ENCODE measurements at regions not wholly inside any gene's neighbourhood (a gene's known extent, or its start where the extent isn't known, plus 50 kb on each side); places are given as distances from the start of the nearest gene placed in this dataset.

DNA sequence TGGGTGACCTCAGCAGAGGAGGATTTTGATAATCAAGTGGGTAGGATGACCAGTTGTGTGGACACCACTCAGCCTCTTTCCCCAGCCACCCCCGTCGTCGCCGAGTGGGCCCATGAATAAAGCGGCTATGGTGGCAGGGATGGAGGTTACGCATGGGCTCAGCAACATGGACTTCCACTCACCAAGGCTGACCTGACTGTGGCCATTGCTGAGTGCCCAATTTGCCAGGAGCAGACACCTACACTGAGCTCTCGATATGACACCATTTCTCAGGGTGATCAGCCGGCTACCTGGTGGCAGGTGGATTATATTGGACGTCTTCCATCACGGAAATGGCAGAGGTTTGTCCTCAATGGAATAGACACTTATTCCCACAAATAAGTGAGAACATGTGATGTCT is 361.3 kb downstream of the KLHL4 start:
- H3K27me3 Mint-ChIP-seq = no peaks in the 10 kb centered on the region
- TF ChIP-seq, protein P1, sequence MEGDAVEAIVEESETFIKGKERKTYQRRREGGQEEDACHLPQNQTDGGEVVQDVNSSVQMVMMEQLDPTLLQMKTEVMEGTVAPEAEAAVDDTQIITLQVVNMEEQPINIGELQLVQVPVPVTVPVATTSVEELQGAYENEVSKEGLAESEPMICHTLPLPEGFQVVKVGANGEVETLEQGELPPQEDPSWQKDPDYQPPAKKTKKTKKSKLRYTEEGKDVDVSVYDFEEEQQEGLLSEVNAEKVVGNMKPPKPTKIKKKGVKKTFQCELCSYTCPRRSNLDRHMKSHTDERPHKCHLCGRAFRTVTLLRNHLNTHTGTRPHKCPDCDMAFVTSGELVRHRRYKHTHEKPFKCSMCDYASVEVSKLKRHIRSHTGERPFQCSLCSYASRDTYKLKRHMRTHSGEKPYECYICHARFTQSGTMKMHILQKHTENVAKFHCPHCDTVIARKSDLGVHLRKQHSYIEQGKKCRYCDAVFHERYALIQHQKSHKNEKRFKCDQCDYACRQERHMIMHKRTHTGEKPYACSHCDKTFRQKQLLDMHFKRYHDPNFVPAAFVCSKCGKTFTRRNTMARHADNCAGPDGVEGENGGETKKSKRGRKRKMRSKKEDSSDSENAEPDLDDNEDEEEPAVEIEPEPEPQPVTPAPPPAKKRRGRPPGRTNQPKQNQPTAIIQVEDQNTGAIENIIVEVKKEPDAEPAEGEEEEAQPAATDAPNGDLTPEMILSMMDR (IDR thresholded peaks at IDR 0.05; ENCODE audit: unreplicated experiment) = no peak
- peaks cover 10% of the 10 kb centered on the region for H3K4me1 Mint-ChIP-seq (ENCODE audit: low read depth)
- H3K4me3 Mint-ChIP-seq (ENCODE audit: low read depth) = no peak overlapping the region
- peaks cover 13% of the 10 kb centered on the region for H3K9me3 Mint-ChIP-seq (ENCODE audit: low read depth)
- H3K36me3 Mint-ChIP-seq (ENCODE audit: insufficient read depth) = no peaks in the 10 kb centered on the region
- no peak for DNase-seq (ENCODE audit: low spot score, unreplicated experiment)
- no peak overlapping the region for H3K27ac Mint-ChIP-seq

DNA sequence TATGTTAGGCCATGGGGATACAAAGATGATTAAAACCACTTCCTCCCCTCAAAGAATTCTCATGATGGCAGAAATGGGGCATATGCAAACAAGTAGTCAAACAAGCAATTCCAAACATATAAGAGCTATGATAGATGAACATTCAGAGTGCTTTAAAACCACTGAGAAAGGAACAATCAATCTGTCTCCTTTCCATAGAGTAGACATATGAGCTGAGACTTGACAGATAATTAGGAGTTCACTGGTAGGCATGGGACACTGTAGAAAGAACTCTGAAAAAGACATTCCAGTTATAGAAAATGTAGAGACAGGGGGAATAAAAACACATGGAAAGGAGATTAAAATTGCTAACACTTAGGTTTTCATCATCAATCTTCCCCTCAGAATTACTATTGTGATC is 372.8 kb downstream of the KLHL4 start:
- Mint-ChIP-seq H3K4me1 (ENCODE audit: low read depth) (peaks cover 4% of the 10 kb centered on the region), H3K36me3 (ENCODE audit: insufficient read depth) (no peaks in the 10 kb centered on the region), H3K9me3 (ENCODE audit: low read depth) (no peaks in the 10 kb centered on the region), H3K4me3 (ENCODE audit: low read depth) (no peak overlapping the region), H3K27ac (no peak overlapping the region), H3K27me3 (no peaks in the 10 kb centered on the region)
- TF ChIP-seq, protein P1 (IDR thresholded peaks at IDR 0.05; ENCODE audit: unreplicated experiment) = no peak
- DNase-seq (ENCODE audit: low spot score, unreplicated experiment) = no peak

DNA sequence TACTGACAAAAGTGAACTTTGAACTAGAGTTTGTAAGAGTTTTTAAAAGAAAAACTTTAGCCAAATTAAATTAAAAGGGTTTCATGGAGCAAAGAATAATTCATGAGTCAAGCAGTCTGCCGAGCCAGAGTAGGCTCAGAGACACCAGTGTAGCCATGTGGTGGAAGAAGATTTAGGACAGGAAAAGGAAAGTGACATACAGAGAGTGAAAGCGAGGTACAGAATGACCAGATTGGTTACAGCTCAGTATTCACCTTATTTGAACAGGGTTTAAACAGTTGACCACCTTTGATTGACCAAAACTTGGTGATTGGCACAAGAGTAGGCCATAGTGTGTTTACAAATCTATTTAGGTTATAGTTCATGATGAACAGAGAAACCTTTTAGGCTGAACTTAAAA is 377.8 kb downstream of the KLHL4 start:
- no peaks in the 10 kb centered on the region for H3K9me3 Mint-ChIP-seq (ENCODE audit: low read depth)
- no peak overlapping the region for H3K4me3 Mint-ChIP-seq (ENCODE audit: low read depth)
- TF ChIP-seq, protein P1 (IDR thresholded peaks at IDR 0.05; ENCODE audit: unreplicated experiment) = no peak
- no peak for DNase-seq (ENCODE audit: low spot score, unreplicated experiment)
- H3K36me3 Mint-ChIP-seq (ENCODE audit: insufficient read depth) = no peaks in the 10 kb centered on the region
- H3K4me1 Mint-ChIP-seq (ENCODE audit: low read depth) = peaks cover 3% of the 10 kb centered on the region
- H3K27ac Mint-ChIP-seq = no peak overlapping the region
- H3K27me3 Mint-ChIP-seq = no peaks in the 10 kb centered on the region

DNA sequence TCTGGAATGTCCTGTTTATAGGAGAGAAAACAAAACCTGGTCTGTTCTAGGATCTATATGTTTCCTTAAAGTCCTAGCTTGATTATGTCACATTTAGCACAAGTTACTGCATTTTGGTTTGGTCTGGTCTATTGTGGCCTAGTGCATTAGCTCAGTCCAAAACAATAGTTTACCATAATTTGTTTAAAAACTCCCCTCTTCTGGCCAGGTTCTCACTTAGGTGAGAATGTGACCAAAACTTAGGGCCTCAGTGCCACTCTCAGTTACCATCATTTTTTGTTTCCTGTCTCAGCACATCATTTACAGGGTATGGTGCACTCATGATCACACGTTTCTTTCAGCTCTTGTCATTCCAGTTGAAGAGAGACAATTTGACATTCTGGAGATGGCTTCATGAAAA is 378.5 kb downstream of the KLHL4 start:
- H3K36me3 Mint-ChIP-seq (ENCODE audit: insufficient read depth) = no peaks in the 10 kb centered on the region
- H3K4me3 Mint-ChIP-seq (ENCODE audit: low read depth) = no peak overlapping the region
- H3K27ac Mint-ChIP-seq = no peak overlapping the region
- H3K4me1 Mint-ChIP-seq (ENCODE audit: low read depth) = peaks cover 2% of the 10 kb centered on the region
- peaks cover 1% of the 10 kb centered on the region for H3K9me3 Mint-ChIP-seq (ENCODE audit: low read depth)
- H3K27me3 Mint-ChIP-seq = no peaks in the 10 kb centered on the region
- TF ChIP-seq, protein P1 (IDR thresholded peaks at IDR 0.05; ENCODE audit: unreplicated experiment) = no peak
- no peak for DNase-seq (ENCODE audit: low spot score, unreplicated experiment)

DNA sequence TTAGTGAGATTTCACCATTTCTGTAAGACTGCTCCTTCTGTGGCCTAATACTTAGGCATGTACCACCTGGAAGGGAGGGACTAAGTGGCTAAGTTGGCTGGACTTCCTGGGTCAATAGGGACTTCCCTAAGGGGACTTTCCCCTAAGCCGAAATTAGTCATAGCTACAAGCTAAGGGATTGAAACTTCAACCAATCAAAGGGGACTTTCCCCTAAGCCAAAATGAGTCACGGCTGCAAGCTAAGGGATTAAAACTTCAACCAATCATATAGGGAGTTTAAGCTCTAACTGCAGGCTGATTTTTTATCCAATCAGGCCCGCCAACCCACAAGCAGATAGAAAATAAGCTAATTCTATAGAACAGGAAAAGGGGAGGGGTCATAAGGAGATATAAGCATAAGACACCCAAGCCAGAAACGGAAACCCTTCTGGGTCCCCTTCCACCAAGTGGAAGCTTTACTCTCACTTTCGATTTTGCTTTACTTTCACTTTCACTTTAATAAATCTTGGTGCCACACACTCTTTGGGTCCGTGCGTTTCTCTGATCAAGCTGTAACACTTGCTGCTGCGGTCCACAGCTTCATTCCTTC is 382.8 kb downstream of the KLHL4 start:
- no peaks in the 10 kb centered on the region for H3K27me3 Mint-ChIP-seq
- TF ChIP-seq, protein P1 (IDR thresholded peaks at IDR 0.05; ENCODE audit: unreplicated experiment) = no peak
- no peak overlapping the region for H3K4me3 Mint-ChIP-seq (ENCODE audit: low read depth)
- no peak for DNase-seq (ENCODE audit: low spot score, unreplicated experiment)
- H3K27ac Mint-ChIP-seq = no peak overlapping the region
- H3K36me3 Mint-ChIP-seq (ENCODE audit: insufficient read depth) = no peaks in the 10 kb centered on the region
- peaks cover 5% of the 10 kb centered on the region for H3K9me3 Mint-ChIP-seq (ENCODE audit: low read depth)
- no peaks in the 10 kb centered on the region for H3K4me1 Mint-ChIP-seq (ENCODE audit: low read depth)
